NCI-H1694 treated with DMSO at 0.1 percent for 48 hours (cell line): ENCODE measurements at regions not wholly inside any gene's neighbourhood (a gene's known extent, or its start where the extent isn't known, plus 50 kb on each side); places are given as distances from the start of the nearest gene placed in this dataset.
"Not testable (repeated sequence)": the region's sequence is repeated elsewhere in the genome, so short reads cannot be mapped to it uniquely, and the experiment has no call there.

Experiments used
- DNase-seq: peaks from one replicate; lab custom pipeline; 2025; lab: John Stamatoyannopoulos, UW

GRCh38 chr18:39611381-39612100 is 2045.9 kb upstream of the CELF4 start:
- no peak for DNase-seq

- DNase-seq: no peak
Observed at GRCh38 chr18:39607034-39607433, 2041.4 kb upstream of the CELF4 start.

- DNase-seq: no peak
Observed at GRCh38 chr18:39604836-39605235, 2039.2 kb upstream of the CELF4 start.

GRCh38 chr18:39602131-39602530 is 2036.5 kb upstream of the CELF4 start:
- no peak for DNase-seq

GRCh38 chr18:39600894-39601293 is 2035.3 kb upstream of the CELF4 start:
- no peak for DNase-seq

GRCh38 chr18:39599251-39599650 is 2033.7 kb upstream of the CELF4 start:
- DNase-seq: no peak

- no peak for DNase-seq
Observed at GRCh38 chr18:39596891-39597290, 2031.3 kb upstream of the CELF4 start.

- no peak for DNase-seq
Observed at GRCh38 chr18:39596221-39596620, 2030.6 kb upstream of the CELF4 start.

GRCh38 chr18:39594206-39594605 is 2028.6 kb upstream of the CELF4 start:
- DNase-seq: no peak

- no peak for DNase-seq
Observed at GRCh38 chr18:39591649-39592048, 2026.1 kb upstream of the CELF4 start.

- DNase-seq: no peak
Observed at GRCh38 chr18:39589496-39589895, 2023.9 kb upstream of the CELF4 start.

- no peak for DNase-seq
Observed at GRCh38 chr18:39587586-39587985, 2022.0 kb upstream of the CELF4 start.

GRCh38 chr18:39586741-39587140 is 2021.1 kb upstream of the CELF4 start:
- no peak for DNase-seq

GRCh38 chr18:39574897-39575296 is 2009.3 kb upstream of the CELF4 start:
- DNase-seq: no peak

- no peak for DNase-seq
Observed at GRCh38 chr18:39571511-39571910, 2005.9 kb upstream of the CELF4 start.

- not testable (repeated sequence) for DNase-seq
Observed at GRCh38 chr18:39565551-39566230, 2000.1 kb upstream of the CELF4 start.

GRCh38 chr18:39564716-39565115 is 1999.1 kb upstream of the CELF4 start:
- DNase-seq: no peak

- no peak for DNase-seq
Observed at GRCh38 chr18:39561126-39561525, 1995.5 kb upstream of the CELF4 start.

- DNase-seq: no peak
Observed at GRCh38 chr18:39558658-39559057, 1993.1 kb upstream of the CELF4 start.

- no peak for DNase-seq
Observed at GRCh38 chr18:39555496-39555895, 1989.9 kb upstream of the CELF4 start.

- DNase-seq: no peak
Observed at GRCh38 chr18:39550701-39551100, 1985.1 kb upstream of the CELF4 start.

- DNase-seq: no peak
Observed at GRCh38 chr18:39549144-39549543, 1983.5 kb upstream of the CELF4 start.

- no peak for DNase-seq
Observed at GRCh38 chr18:39531659-39532058, 1966.1 kb upstream of the CELF4 start.

GRCh38 chr18:39529358-39529757 is 1963.8 kb upstream of the CELF4 start:
- DNase-seq: no peak
